ENCODE measurements at regions not wholly inside any gene's neighbourhood (a gene's known extent, or its start where the extent isn't known, plus 50 kb on each side); places are given as distances from the start of the nearest gene placed in this dataset.

DNA sequence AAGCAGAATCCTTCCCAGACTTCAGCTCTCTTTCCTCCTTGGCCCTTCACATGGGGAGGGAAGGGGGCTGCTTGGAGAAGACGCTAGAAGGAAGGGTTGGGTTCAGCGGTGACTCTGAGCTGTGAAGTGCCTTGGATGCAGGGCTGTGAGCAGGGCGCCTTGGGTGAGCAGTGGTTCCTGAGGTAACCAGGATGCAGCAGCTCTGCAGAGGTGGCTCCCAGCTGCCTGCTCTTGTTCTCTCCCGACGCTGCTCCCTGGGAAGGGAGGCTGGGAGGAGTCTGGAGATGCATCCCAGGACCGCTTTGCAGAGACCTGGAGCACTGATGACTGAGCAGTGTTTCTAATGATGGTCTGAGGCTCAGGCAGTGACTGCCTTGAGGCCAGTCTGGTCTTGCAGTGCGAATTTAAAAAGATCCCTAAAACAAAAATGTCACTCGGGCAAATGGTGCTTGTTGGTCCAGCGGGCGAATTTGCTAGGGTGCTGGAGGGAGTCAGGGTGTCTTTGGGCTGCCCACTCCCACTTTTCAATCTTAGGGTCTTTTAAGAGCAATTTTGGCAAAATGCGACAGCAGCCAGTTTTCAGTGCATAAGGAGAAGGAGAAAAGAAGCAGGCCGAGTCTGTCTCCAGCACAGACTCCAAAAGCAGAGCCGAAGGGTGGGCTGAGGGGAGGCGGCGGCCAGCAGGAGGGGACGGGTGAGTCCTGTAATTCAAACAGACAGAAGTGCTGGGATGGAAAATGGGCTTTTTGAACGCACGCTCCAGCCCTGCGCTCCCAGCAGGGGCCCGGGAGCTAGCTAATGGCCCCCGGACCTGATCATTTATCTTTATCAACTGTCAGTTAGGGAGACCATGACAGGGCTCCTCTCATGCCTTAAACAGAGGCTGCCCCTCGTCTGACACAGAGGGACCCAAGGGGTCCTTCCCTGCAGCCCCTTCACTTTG is 191.2 kb upstream of the SHH start:
- no peak for DNase-seq
- H3K36me3 ChIP-seq, result no peaks in the 10 kb centered on the region
- TF ChIP-seq, protein P1, sequence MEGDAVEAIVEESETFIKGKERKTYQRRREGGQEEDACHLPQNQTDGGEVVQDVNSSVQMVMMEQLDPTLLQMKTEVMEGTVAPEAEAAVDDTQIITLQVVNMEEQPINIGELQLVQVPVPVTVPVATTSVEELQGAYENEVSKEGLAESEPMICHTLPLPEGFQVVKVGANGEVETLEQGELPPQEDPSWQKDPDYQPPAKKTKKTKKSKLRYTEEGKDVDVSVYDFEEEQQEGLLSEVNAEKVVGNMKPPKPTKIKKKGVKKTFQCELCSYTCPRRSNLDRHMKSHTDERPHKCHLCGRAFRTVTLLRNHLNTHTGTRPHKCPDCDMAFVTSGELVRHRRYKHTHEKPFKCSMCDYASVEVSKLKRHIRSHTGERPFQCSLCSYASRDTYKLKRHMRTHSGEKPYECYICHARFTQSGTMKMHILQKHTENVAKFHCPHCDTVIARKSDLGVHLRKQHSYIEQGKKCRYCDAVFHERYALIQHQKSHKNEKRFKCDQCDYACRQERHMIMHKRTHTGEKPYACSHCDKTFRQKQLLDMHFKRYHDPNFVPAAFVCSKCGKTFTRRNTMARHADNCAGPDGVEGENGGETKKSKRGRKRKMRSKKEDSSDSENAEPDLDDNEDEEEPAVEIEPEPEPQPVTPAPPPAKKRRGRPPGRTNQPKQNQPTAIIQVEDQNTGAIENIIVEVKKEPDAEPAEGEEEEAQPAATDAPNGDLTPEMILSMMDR (IDR thresholded peaks at IDR 0.05), result no peak
- H3K27me3 ChIP-seq (ENCODE audit: low read depth), result no peaks in the 10 kb centered on the region
- no peak overlapping the region for H3K27ac ChIP-seq
- ATAC-seq, result no peak
- H3K4me3 ChIP-seq, result no peak overlapping the region
- peaks cover 2% of the 10 kb centered on the region for H3K9me3 ChIP-seq
- no peaks in the 10 kb centered on the region for H3K4me1 ChIP-seq
- intact Hi-C loops (cut with DNase I), result no loop called here

DNA sequence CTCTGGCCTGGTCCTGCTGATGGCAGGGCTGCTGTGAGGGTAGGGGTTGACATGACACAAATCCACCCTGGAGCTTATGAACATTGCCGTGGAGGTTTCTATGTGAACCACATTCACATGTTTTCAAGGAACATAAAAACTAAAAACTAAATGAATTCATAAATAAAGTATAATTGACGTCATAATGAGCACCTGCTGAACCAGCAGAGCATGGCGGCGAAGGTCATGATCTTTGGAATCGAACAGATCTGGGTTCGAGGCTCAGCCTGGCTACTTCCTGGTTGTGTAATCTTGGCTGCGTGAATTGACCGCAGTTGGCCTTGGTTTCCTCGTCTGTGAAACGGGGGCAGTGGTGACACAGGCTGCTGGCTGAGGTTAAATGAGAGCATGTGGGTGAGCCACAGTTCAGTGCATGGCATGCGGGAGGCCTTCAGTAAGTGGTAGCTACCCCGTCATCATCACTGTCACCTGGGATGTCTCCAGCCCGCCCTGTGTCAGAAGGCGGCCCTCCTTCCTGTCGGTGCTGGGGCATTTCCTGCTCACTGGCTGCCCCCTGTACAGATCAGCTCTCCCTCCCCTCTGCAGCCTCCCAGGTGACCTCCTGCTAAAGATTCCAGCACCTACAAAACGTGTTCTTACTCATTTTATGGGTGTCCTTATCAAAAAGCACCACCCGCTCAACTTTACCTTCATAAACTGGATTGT is 190.3 kb upstream of the SHH start:
- intact Hi-C loops (cut with DNase I), result no loop called here

DNA sequence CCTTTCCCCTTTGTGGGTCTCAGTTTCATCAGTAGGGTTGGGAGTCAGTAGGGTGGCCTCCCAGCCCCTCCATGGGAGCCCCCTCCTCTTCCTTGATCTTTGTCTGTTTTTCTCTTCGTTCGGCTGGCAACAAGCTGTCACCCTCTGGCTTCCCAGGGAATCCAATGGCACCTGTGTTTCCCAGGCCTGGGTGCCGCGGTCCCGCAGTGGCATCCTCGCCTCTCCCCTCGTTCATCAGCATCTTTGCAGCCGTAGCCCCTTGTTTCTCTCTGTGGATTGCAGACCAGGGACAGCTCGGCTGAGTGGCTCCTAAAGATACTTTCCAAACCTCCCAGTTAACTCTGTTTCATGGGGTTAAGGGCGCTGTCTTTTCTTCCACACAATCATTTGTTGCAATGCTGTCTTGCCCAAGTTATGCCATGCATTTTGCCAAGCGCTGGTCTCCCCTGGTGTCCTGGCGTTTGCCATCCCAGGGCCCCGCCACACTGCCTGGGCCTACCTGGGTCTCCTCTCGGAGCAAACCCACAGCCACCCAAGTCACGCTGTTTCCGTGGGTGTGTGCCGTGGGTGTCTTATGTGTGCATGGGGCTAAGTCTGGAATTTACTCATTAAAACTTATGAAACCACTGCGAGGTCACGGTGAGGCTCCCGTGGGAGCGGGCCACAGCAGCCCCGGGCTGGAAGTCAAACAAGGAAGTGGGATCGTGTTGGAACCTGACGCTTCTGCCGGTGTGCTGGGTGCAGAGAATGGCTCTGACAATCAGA is 189.4 kb upstream of the SHH start:
- Histone ChIP-seq H3K9me3 (no peaks in the 10 kb centered on the region), H3K36me3 (no peaks in the 10 kb centered on the region), H3K4me1 (no peaks in the 10 kb centered on the region), H3K27me3 (ENCODE audit: low read depth) (no peaks in the 10 kb centered on the region), H3K4me3 (no peak overlapping the region), H3K27ac (no peak overlapping the region)
- ATAC-seq (no peak), DNase-seq (no peak)
- intact Hi-C loops (cut with DNase I), result no loop called here
- TF ChIP-seq, protein P1 (IDR thresholded peaks at IDR 0.05), result no peak

More for the DNA sequence above, 190.3 kb upstream of the SHH start:
- DNase-seq, result no peak
- ATAC-seq, result no peak
- Histone ChIP-seq H3K27me3 (ENCODE audit: low read depth) (no peaks in the 10 kb centered on the region), H3K27ac (no peak overlapping the region), H3K4me3 (no peak overlapping the region), H3K4me1 (no peaks in the 10 kb centered on the region), H3K9me3 (no peaks in the 10 kb centered on the region), H3K36me3 (no peaks in the 10 kb centered on the region)
- TF ChIP-seq, protein P1 (IDR thresholded peaks at IDR 0.05), result no peak

DNA sequence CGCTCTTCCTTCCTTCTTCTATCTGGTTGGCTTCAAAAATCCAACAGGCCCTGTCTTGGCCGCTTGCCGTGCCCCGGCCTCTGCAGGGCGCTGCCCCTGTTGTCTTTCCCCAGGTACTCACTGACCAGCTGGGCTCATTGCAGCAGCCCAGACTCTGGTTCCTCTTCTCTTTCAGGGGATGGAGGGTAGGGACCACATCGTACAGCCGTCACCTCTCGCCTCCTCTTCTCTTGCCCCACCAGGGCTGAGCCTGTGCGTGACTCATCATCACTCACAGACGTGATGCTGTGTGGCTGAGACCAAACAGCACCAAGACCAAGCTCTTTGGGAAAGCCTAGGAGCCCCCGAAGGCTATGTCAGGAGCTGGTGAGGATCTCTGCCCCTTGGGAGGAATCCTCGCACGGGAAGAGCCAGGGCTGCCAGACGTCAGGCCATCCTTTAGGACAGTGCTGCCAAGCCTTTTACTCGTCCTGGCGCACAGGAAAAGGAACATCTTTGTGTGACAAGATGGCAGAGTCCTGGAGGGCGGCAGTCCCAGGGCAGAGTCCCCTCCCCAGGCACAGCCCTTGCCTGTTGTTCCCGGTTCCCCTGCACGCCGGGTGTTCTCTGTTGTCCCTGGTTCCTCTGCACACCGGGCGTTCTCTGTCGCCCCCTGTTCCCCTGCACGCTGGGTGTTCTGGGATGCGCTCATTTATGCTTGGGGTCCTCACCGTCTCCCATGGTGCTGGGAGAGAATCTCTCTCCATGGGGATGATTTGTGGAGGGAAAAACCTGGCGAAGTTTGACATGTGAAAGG is 188.5 kb upstream of the SHH start:
- ATAC-seq (no peak), DNase-seq (no peak)
- Histone ChIP-seq H3K4me1 (no peaks in the 10 kb centered on the region), H3K9me3 (no peaks in the 10 kb centered on the region), H3K36me3 (no peaks in the 10 kb centered on the region), H3K27ac (no peak overlapping the region), H3K27me3 (ENCODE audit: low read depth) (no peaks in the 10 kb centered on the region), H3K4me3 (no peak overlapping the region)
- TF ChIP-seq, protein P1 (IDR thresholded peaks at IDR 0.05), result no peak
- intact Hi-C loops (cut with DNase I), result no loop called here

Data from lower lobe of right lung (tissue), 2 donors.